ENCODE measurements at regions not wholly inside any gene's neighbourhood (a gene's known extent, or its start where the extent isn't known, plus 50 kb on each side); places are given as distances from the start of the nearest gene placed in this dataset.
"Not testable (repeated sequence)": the region's sequence is repeated elsewhere in the genome, so short reads cannot be mapped to it uniquely, and the experiment has no call there.

- no peaks in the 10 kb centered on the region for H3K79me2 ChIP-seq (ENCODE audit: insufficient read depth, low read depth, low read length)
- no peak overlapping the region for H3K4me2 ChIP-seq (ENCODE audit: low read length)
- ChIA-PET CTCF (ENCODE audit: unreplicated experiment) (no interaction called here), POLR2A (no interaction called here)
- no peaks in the 10 kb centered on the region for H3K9me2 ChIP-seq (ENCODE audit: insufficient read depth, low read length)
- no peak overlapping the region for H3K4me3 ChIP-seq (ENCODE audit: low read depth, low read length, poor library complexity, severe bottlenecking)
- peak; percentile 20 for DNase-seq (ENCODE audit: low spot score)
- H4K20me1 ChIP-seq (ENCODE audit: insufficient read depth, low read length) = no peaks in the 10 kb centered on the region
- H3K9me3 ChIP-seq (ENCODE audit: low read length) = no peaks in the 10 kb centered on the region
- TF ChIP-seq CTCF (conservative IDR thresholded peaks at IDR 0.05; ENCODE audit: low read length) = peak; percentile 75
- TF ChIP-seq EZH2phosphoT487 (IDR thresholded peaks at IDR 0.05; ENCODE audit: borderline replicate concordance, low read depth, low read length) = no peak
- H3K36me3 ChIP-seq (ENCODE audit: insufficient read depth, low read length) = no peaks in the 10 kb centered on the region
- no peak overlapping the region for H2AFZ ChIP-seq (ENCODE audit: low read length)
- intact Hi-C loops (cut with micrococcal nuclease; ENCODE audit: unreplicated experiment) = no loop called here
- H3K27ac ChIP-seq (ENCODE audit: low read depth, low read length, poor library complexity, severe bottlenecking) = no peak overlapping the region
- no peaks in the 10 kb centered on the region for H3K4me1 ChIP-seq (ENCODE audit: insufficient read depth, low read length, poor library complexity, severe bottlenecking)
- BruUV-seq (replicated peaks) = no TSS peak
Observed at GRCh38 chr5:92309336-92309991, 926.3 kb upstream of the ARRDC3 start.

- H3K4me1 ChIP-seq (ENCODE audit: insufficient read depth, low read length, poor library complexity, severe bottlenecking) = no peaks in the 10 kb centered on the region
- intact Hi-C loops (cut with micrococcal nuclease; ENCODE audit: unreplicated experiment) = no loop called here
- H4K20me1 ChIP-seq (ENCODE audit: insufficient read depth, low read length) = no peaks in the 10 kb centered on the region
- H3K79me2 ChIP-seq (ENCODE audit: insufficient read depth, low read depth, low read length) = no peaks in the 10 kb centered on the region
- H3K4me2 ChIP-seq (ENCODE audit: low read length) = no peak overlapping the region
- no peak overlapping the region for H3K4me3 ChIP-seq (ENCODE audit: low read depth, low read length, poor library complexity, severe bottlenecking)
- H3K27ac ChIP-seq (ENCODE audit: low read depth, low read length, poor library complexity, severe bottlenecking) = no peak overlapping the region
- no peak for TF ChIP-seq CTCF (conservative IDR thresholded peaks at IDR 0.05; ENCODE audit: low read length)
- no peaks in the 10 kb centered on the region for H3K9me2 ChIP-seq (ENCODE audit: insufficient read depth, low read length)
- H3K36me3 ChIP-seq (ENCODE audit: insufficient read depth, low read length) = no peaks in the 10 kb centered on the region
- CTCF ChIA-PET (ENCODE audit: unreplicated experiment) = no interaction called here
- POLR2A ChIA-PET = no interaction called here
- no peak overlapping the region for H2AFZ ChIP-seq (ENCODE audit: low read length)
- H3K9me3 ChIP-seq (ENCODE audit: low read length) = no peaks in the 10 kb centered on the region
- BruUV-seq (replicated peaks) = no TSS peak
- no peak for DNase-seq (ENCODE audit: low spot score)
Observed at GRCh38 chr5:92308679-92309078, 925.6 kb upstream of the ARRDC3 start.

- H4K20me1 ChIP-seq (ENCODE audit: insufficient read depth, low read length); H3K79me2 ChIP-seq (ENCODE audit: insufficient read depth, low read depth, low read length); H3K4me3 ChIP-seq (ENCODE audit: low read depth, low read length, poor library complexity, severe bottlenecking); H3K9me2 ChIP-seq (ENCODE audit: insufficient read depth, low read length); BruUV-seq (replicated peaks); POLR2A ChIA-PET; H2AFZ ChIP-seq (ENCODE audit: low read length); H3K36me3 ChIP-seq (ENCODE audit: insufficient read depth, low read length); H3K27ac ChIP-seq (ENCODE audit: low read depth, low read length, poor library complexity, severe bottlenecking); H3K9me3 ChIP-seq (ENCODE audit: low read length); intact Hi-C loops (cut with micrococcal nuclease; ENCODE audit: unreplicated experiment); H3K4me1 ChIP-seq (ENCODE audit: insufficient read depth, low read length, poor library complexity, severe bottlenecking); H3K4me2 ChIP-seq (ENCODE audit: low read length); CTCF ChIA-PET (ENCODE audit: unreplicated experiment); DNase-seq (ENCODE audit: low spot score): not testable (repeated sequence)
Observed at GRCh38 chr5:92302356-92302755, 919.2 kb upstream of the ARRDC3 start.

Measured in OCI-LY7 (cell line).